GM10266 (cell line): ENCODE measurements at regions not wholly inside any gene's neighbourhood (a gene's known extent, or its start where the extent isn't known, plus 50 kb on each side); places are given as distances from the start of the nearest gene placed in this dataset.

Experiments used
- DNase-seq: peaks from one replicate; pipeline ENCODE4 v3.0.0; 2012; ENCODE audit errors: extremely low spot score
- CTCF ChIP-seq: IDR thresholded peaks from 2 replicates; pipeline ENCODE4 v1.5.1; 2012; ENCODE audit warnings: mild to moderate bottlenecking, low read depth; ENCODE audit not compliant: control insufficient read depth, insufficient read depth; ENCODE audit errors: missing control alignments

DNA sequence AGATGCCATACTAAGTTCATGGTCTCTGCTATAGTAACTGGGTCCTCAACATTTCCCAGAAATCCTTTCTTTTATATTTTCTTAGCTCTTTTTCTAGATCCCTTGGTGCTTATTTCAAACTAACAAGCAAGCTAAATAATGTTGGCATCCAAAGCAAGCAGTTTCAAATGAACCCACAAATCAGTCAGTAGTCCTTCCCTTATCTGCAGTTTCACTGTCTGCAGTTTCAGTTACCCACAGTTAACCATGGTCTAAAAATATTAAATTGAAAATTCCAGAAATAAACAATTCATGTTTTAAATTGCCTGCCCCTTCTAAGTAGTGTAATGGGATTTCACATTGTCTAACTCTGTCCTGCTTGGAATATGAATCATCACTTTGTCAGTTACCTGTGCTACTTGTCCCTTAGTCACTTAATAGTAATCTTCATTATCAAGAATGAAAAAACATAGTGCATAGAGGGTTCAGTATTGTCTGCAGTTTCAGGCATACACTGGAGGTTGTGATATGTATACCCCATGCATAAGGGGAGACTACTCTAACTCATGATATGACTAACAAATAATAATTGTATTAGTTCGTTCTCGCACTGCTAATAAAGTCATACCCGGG lies 633.7 kb downstream of the MECOM start:
- no peak for TF ChIP-seq CTCF
- DNase-seq: no peak

DNA sequence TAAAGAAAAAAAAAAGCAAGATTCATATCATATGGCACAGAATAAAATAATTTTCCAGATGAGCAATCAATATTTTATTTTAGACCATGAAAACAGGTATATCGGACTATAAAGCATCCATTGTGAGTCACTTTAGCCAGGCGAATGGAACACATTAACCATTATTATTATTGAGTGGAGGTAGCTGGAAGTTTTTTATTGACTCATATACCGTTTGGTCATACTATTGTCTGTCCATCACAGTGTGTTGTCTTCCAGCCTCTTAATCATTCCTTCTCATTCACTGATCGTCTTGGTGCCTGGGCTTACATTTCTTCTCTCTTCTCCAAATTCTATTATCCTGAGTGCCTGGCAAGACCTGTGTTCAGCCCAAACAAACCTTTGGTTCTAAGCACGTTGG lies 634.8 kb downstream of the MECOM start:
- DNase-seq: no peak
- no peak for TF ChIP-seq CTCF

GRCh38 chr3:169026543-169027182 lies 636.8 kb downstream of the MECOM start:
- DNase-seq: no peak
- TF ChIP-seq CTCF: no peak

GRCh38 chr3:169022457-169022856 lies 641.1 kb downstream of the MECOM start:
- DNase-seq: no peak
- no peak for TF ChIP-seq CTCF

DNA sequence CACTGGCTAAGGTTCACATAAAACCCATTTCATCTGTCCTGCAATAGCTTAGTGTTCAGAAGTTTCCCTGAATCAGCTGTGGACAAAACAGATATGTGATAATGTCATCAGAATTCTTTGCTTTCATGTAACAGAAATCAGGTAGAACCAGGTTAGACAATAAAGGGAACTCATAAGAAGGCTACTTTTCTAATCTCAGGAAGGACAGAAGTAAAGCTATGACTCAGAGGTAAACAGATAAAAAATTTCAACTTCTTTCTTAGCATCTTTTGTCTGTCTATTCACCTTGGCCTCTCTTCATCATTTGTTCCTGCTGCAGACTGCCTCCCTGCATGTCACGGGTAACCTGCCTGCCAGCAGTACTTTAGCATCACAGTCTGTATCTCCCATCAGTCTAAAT lies 643.1 kb downstream of the MECOM start:
- no peak for DNase-seq

GRCh38 chr3:169009453-169009852 lies 654.1 kb downstream of the MECOM start:
- no peak for TF ChIP-seq CTCF
- no peak for DNase-seq

More for the DNA sequence above, 643.1 kb downstream of the MECOM start:
- TF ChIP-seq CTCF: no peak

DNA sequence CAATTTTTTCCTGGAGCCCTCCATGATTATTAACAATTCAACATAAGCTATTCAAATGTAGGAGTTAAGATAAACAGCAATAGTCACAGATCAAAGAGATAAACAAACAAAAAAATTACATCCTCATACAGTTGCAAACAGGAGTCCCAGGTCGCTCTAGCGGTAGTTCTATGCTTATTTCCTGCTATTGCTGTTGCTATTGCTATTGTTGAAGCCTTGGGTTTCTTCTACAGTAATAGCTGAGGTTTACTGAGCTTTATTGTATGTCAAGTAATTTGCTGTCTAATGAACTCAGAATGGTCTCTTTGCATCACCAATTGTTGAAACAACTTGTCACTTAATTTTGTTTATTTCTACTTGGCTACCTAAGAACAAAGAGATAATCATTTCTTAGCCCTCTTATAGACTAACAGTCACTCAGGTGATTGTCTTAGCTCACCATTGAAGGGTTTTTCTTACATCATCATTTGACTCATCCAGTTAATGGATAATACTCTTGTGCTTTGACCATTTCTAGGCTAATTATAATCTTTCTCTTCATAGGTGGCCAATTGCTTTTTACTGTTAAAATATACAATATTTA lies 654.6 kb downstream of the MECOM start:
- DNase-seq: no peak
- TF ChIP-seq CTCF: no peak
